NCI-H2029 treated with DMSO at 0.1 percent for 48 hours (cell line): ENCODE measurements at regions not wholly inside any gene's neighbourhood (a gene's known extent, or its start where the extent isn't known, plus 50 kb on each side); places are given as distances from the start of the nearest gene placed in this dataset.
"Not testable (repeated sequence)": the region's sequence is repeated elsewhere in the genome, so short reads cannot be mapped to it uniquely, and the experiment has no call there.

Experiments used
- DNase-seq: peaks from one replicate; lab custom pipeline; 2025; lab: John Stamatoyannopoulos, UW

- no peak for DNase-seq
Measured at GRCh38 chr13:79870766-79871165, 389.8 kb downstream of the NDFIP2 start.

GRCh38 chr13:79870123-79870522 lies 389.2 kb downstream of the NDFIP2 start:
- DNase-seq: no peak

- no peak for DNase-seq
Measured at GRCh38 chr13:79869326-79869725, 388.4 kb downstream of the NDFIP2 start.

GRCh38 chr13:79867254-79867653 lies 386.3 kb downstream of the NDFIP2 start:
- no peak for DNase-seq

GRCh38 chr13:79866436-79866835 lies 385.5 kb downstream of the NDFIP2 start:
- no peak for DNase-seq

GRCh38 chr13:79862515-79862914 lies 381.6 kb downstream of the NDFIP2 start:
- no peak for DNase-seq

- DNase-seq: no peak
Measured at GRCh38 chr13:79861731-79862130, 380.8 kb downstream of the NDFIP2 start.

GRCh38 chr13:79860791-79861190 lies 379.8 kb downstream of the NDFIP2 start:
- no peak for DNase-seq

- DNase-seq: no peak
Measured at GRCh38 chr13:79859756-79860155, 378.8 kb downstream of the NDFIP2 start.

- no peak for DNase-seq
Measured at GRCh38 chr13:79853251-79853650, 372.3 kb downstream of the NDFIP2 start.

- DNase-seq: no peak
Measured at GRCh38 chr13:79851318-79851717, 370.4 kb downstream of the NDFIP2 start.

GRCh38 chr13:79847882-79848592 lies 367.1 kb downstream of the NDFIP2 start:
- no peak for DNase-seq

- DNase-seq: peak; percentile 3
Measured at GRCh38 chr13:79846386-79846785, 365.4 kb downstream of the NDFIP2 start.

- no peak for DNase-seq
Measured at GRCh38 chr13:79837741-79838450, 356.9 kb downstream of the NDFIP2 start.

- DNase-seq: not testable (repeated sequence)
Measured at GRCh38 chr13:79836121-79836520, 355.2 kb downstream of the NDFIP2 start.

- no peak for DNase-seq
Measured at GRCh38 chr13:79834876-79835275, 353.9 kb downstream of the NDFIP2 start.

- DNase-seq: no peak
Measured at GRCh38 chr13:79833991-79834390, 353.0 kb downstream of the NDFIP2 start.

GRCh38 chr13:79831556-79831955 lies 350.6 kb downstream of the NDFIP2 start:
- no peak for DNase-seq

GRCh38 chr13:79830945-79831344 lies 350.0 kb downstream of the NDFIP2 start:
- no peak for DNase-seq

- DNase-seq: no peak
Measured at GRCh38 chr13:79830426-79830825, 349.5 kb downstream of the NDFIP2 start.

- no peak for DNase-seq
Measured at GRCh38 chr13:79829880-79830279, 348.9 kb downstream of the NDFIP2 start.

- DNase-seq: no peak
Measured at GRCh38 chr13:79825959-79826358, 345.0 kb downstream of the NDFIP2 start.

GRCh38 chr13:79815041-79815440 lies 334.1 kb downstream of the NDFIP2 start:
- DNase-seq: no peak
